ENCODE measurements at regions not wholly inside any gene's neighbourhood (a gene's known extent, or its start where the extent isn't known, plus 50 kb on each side); places are given as distances from the start of the nearest gene placed in this dataset.

- TF ChIP-seq CTCF (IDR thresholded peaks at IDR 0.05; ENCODE audit: low read length) (no peak), EZH2 (optimal IDR thresholded peaks at IDR 0.05; ENCODE audit: low read depth, low read length) (no peak), EZH2phosphoT487 (IDR thresholded peaks at IDR 0.05; ENCODE audit: low read length) (no peak)
Measured at GRCh38 chr14:44759277-44759676, 202.5 kb downstream of the KLHL28 start.

Data from MM.1S (cell line).